ENCODE measurements at regions not wholly inside any gene's neighbourhood (a gene's known extent, or its start where the extent isn't known, plus 50 kb on each side); places are given as distances from the start of the nearest gene placed in this dataset.
A peak's percentile ranks its signal among the peaks of the same experiment; 100 is the strongest.

DNA sequence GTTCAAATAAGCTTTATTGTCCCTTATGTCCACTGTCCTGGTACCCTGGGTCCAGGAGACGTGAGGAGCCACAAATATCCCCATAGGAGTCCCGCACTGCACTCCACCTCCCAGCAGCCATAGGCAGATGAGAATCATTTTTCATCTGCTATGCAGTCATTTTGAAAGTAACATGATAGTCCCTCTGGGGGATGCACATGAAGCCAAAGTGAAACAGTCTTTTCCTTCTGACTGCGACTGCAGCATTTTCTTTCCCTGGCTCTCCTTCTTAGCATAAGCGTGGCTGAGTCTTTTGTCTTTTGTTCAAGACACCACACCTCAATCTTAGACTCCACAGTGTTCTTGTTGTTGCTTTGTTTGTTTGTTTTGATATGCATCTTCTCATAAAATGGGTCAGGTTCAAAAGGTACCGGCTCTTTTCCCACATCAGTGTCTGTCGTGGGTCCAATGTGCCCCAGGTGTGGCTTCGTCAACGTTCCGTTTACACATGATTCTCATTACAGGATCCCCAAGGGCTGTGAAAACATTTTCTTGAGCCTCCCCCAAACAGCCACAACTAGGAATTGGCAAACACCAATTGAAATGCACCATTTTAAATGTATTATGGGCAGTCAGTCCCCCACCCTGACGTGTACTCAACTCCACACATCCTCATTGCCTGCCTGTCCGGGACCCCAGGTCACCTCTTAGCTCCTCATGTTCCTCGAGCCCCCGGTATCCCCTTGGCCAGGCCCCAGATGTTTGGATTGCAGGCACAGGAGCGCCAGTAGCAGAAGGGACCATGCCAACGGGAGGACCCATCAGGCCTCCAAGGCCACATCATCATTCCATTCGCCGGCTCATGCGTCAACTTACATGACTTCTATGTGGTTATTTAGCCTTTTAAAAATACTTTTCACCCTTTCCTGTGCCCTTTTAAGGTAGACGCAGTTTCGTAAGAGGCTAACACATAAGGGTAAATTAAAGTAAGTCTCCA lies 237.8 kb upstream of the DAPK1 start:
- peak overlapping the region; percentile 52 for H3K4me3 ChIP-seq (ENCODE audit: insufficient read depth, low read length)
- peaks cover 5% of the 10 kb centered on the region for H3K4me1 ChIP-seq (ENCODE audit: insufficient read depth, low read length)
- TF ChIP-seq, protein P1, sequence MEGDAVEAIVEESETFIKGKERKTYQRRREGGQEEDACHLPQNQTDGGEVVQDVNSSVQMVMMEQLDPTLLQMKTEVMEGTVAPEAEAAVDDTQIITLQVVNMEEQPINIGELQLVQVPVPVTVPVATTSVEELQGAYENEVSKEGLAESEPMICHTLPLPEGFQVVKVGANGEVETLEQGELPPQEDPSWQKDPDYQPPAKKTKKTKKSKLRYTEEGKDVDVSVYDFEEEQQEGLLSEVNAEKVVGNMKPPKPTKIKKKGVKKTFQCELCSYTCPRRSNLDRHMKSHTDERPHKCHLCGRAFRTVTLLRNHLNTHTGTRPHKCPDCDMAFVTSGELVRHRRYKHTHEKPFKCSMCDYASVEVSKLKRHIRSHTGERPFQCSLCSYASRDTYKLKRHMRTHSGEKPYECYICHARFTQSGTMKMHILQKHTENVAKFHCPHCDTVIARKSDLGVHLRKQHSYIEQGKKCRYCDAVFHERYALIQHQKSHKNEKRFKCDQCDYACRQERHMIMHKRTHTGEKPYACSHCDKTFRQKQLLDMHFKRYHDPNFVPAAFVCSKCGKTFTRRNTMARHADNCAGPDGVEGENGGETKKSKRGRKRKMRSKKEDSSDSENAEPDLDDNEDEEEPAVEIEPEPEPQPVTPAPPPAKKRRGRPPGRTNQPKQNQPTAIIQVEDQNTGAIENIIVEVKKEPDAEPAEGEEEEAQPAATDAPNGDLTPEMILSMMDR (IDR thresholded peaks at IDR 0.05; ENCODE audit: extremely low read depth, low read depth, low read length): no peak

DNA sequence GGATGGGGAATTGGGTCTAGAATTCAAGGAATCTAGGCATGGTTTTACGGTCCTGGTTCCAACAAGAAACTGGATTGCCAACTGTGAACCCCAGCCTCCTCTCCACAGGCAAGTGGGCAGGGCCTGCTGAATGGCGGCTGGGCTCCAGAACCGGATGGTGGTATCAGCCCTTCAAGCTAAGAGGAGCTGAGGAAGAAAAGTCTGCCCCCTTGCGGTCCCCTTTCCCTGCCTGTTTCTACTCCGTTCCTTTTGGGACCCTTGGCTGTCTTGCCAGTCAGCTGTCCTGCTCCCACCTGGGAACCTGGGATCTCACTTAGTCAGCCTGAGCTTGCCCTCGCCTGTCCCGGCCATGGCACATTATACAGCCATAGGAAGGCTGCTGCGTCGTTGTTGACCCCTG lies 234.4 kb upstream of the DAPK1 start:
- H3K4me3 ChIP-seq (ENCODE audit: insufficient read depth, low read length): no peak overlapping the region
- H3K4me2 ChIP-seq (ENCODE audit: insufficient read depth, low read length): no peak overlapping the region
- H2AFZ ChIP-seq (ENCODE audit: low read length): no peak overlapping the region
- H3K36me3 ChIP-seq (ENCODE audit: insufficient read depth, low read length): no peaks in the 10 kb centered on the region
- TF ChIP-seq, protein P1 (IDR thresholded peaks at IDR 0.05; ENCODE audit: extremely low read depth, low read depth, low read length): no peak
- peaks cover 17% of the 10 kb centered on the region for H3K4me1 ChIP-seq (ENCODE audit: insufficient read depth, low read length)
- no peaks in the 10 kb centered on the region for H3K9me3 ChIP-seq (ENCODE audit: low read depth, low read length)
- H3K27ac ChIP-seq (ENCODE audit: low read depth, low read length): no peak overlapping the region
- no peaks in the 10 kb centered on the region for H3K27me3 ChIP-seq (ENCODE audit: insufficient read depth, low read length)
- no peak for DNase-seq (ENCODE audit: insufficient read length, low spot score, missing footprints)
- H4K20me1 ChIP-seq (ENCODE audit: insufficient read depth, low read length): no peaks in the 10 kb centered on the region
- H3K79me2 ChIP-seq (ENCODE audit: insufficient read depth, low read length): no peaks in the 10 kb centered on the region

More for the DNA sequence above, 237.8 kb upstream of the DAPK1 start:
- Histone ChIP-seq H3K36me3 (ENCODE audit: insufficient read depth, low read length) (no peaks in the 10 kb centered on the region), H3K4me2 (ENCODE audit: insufficient read depth, low read length) (peak overlapping the region; percentile 76), H3K27me3 (ENCODE audit: insufficient read depth, low read length) (no peaks in the 10 kb centered on the region), H3K27ac (ENCODE audit: low read depth, low read length) (no peak overlapping the region), H2AFZ (ENCODE audit: low read length) (peak overlapping the region; percentile 91), H3K9me3 (ENCODE audit: low read depth, low read length) (no peaks in the 10 kb centered on the region), H4K20me1 (ENCODE audit: insufficient read depth, low read length) (no peaks in the 10 kb centered on the region), H3K79me2 (ENCODE audit: insufficient read depth, low read length) (no peaks in the 10 kb centered on the region)
- no peak for DNase-seq (ENCODE audit: insufficient read length, low spot score, missing footprints)

DNA sequence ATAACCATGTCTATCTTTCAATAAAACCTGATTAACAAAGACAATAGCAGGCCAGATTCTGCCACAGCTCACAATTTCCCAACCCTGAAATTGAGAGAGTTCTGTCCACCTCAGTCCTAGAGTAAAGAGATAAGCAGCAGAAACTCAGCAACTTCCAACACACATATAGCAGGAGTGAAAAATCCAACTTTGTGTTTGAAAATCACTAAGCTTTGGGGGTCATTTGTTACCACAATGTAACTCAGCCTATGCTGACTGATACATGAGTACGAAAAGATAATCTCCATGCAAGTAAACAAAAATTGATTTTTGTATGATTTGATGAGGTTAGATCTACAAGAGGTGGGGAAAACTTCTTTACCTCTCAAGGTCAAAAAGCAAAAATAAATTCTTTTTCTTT lies 231.0 kb upstream of the DAPK1 start:
- no peaks in the 10 kb centered on the region for H3K36me3 ChIP-seq (ENCODE audit: insufficient read depth, low read length)
- TF ChIP-seq, protein P1 (IDR thresholded peaks at IDR 0.05; ENCODE audit: extremely low read depth, low read depth, low read length): no peak
- no peak for DNase-seq (ENCODE audit: insufficient read length, low spot score, missing footprints)
- H3K27ac ChIP-seq (ENCODE audit: low read depth, low read length): peak overlapping the region; percentile 75
- H4K20me1 ChIP-seq (ENCODE audit: insufficient read depth, low read length): no peaks in the 10 kb centered on the region
- no peak overlapping the region for H3K4me3 ChIP-seq (ENCODE audit: insufficient read depth, low read length)
- no peak overlapping the region for H2AFZ ChIP-seq (ENCODE audit: low read length)
- no peaks in the 10 kb centered on the region for H3K27me3 ChIP-seq (ENCODE audit: insufficient read depth, low read length)
- H3K79me2 ChIP-seq (ENCODE audit: insufficient read depth, low read length): no peaks in the 10 kb centered on the region
- H3K4me2 ChIP-seq (ENCODE audit: insufficient read depth, low read length): no peak overlapping the region
- no peaks in the 10 kb centered on the region for H3K9me3 ChIP-seq (ENCODE audit: low read depth, low read length)
- H3K4me1 ChIP-seq (ENCODE audit: insufficient read depth, low read length): peaks cover 35% of the 10 kb centered on the region

Measured in osteoblast (primary cell).